HG03342 (cell line): ENCODE measurements at regions not wholly inside any gene's neighbourhood (a gene's known extent, or its start where the extent isn't known, plus 50 kb on each side); places are given as distances from the start of the nearest gene placed in this dataset.
A peak's percentile ranks its signal among the peaks of the same experiment; 100 is the strongest.

Experiments
- ATAC-seq: cut with Tn5 transposase; IDR thresholded peaks from one replicate; pipeline ENCODE4 v1.9.1; 2021; ENCODE audit warnings: mild to moderate bottlenecking, moderate library complexity; ENCODE audit not compliant: unreplicated experiment

DNA sequence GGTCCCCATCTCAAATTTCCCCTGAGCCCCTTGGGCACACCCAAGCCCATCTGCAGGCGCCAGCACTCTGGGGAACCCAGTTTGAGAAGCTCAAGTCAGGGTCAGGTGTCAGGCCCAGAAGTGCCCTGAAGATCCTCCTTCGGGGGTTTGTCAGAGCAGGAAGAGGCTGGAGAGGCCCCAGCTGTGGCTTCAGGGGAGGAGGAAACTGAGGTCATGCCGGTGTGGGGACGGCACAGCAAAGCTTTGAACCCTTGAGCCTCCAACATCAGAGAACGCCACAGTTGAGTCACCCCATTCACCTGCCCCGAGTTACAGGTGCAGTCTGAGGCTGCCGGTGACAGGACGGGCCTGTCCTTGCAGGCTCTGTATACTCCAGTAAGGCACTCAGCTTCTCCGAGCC lies 140.2 kb upstream of the CIBAR2 start:
- ATAC-seq: no peak

DNA sequence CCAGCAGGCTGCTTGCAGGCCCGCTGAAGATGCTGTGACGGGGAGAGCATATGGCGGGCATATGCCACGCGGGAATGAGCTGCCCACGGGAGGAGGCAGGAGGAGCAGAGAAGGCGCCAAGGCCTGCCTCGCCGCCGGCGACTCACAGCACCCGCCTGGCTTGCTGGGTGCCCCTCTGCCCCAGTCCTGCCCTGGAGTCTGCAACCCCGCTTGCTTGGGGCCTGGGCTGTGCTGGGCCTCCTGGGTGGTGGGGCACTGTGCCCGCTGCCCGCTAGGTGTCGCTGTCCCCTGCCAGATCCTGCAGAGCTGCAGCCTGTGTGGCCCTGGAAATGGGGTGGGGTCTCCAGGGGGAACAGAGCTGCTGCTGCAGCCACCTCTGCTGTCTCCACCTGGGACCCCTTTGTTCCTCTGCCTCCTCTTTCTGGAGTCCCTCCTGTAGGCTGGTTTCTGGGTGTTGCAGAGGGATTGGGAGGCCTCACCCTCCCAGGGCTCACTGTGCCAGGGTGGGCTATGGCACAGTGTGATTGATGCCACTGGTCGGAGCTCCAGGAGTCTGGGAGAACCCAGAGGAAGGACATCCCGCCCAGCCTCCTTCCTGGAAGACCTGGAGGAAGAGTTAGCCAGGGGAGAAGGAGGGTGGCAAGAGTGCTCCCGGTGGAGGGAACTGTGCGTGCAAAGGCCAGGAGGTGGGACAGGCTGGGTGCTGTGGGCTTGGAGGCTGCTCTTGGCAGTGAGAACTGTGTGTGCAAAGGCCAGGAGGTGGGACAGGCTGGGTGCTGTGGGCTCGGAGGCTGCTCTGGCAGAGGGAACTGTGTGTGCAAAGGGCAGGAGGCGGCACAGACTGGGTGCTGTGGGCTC lies 141.0 kb upstream of the CIBAR2 start:
- peak; percentile 66 for ATAC-seq

DNA sequence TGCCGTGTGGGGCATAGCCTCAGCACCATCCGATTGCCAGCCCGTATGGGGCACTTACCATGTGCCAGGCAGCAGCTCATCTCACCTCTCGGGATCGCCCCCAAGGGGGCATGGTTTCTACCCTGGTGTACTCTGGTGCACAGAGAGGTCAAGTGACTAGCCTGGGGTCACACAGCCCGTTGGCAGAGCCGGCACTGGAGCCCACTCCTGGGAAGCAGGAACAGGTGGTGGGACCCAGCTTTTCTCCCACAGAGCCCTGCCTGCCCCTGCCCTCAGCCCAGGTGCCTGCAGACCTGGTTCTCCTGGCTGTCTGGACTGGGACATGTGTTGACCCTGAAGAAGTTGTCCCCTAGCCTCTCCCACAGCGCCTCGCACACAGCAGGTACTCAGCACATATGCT lies 141.8 kb upstream of the CIBAR2 start:
- no peak for ATAC-seq

DNA sequence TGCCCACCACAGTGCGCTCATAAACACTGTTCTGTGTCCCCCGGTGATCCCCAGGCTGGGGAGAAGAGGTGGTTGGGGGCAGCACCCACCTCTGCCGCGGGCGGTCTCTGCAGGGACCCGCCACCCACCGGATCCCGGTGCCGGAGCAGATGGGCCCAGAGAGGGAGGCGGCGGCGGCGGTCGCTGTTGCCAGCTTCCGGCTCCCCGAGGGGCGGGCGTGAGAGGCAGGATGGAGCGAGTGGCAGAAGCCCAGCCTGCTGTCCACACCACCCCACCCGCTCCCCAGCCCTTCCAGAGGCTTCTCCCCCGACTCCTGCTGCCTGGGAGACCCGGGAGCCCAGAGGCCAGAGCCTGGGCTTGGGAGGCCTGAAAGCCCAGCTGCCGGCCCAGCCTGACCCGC lies 142.6 kb upstream of the CIBAR2 start:
- ATAC-seq: no peak

DNA sequence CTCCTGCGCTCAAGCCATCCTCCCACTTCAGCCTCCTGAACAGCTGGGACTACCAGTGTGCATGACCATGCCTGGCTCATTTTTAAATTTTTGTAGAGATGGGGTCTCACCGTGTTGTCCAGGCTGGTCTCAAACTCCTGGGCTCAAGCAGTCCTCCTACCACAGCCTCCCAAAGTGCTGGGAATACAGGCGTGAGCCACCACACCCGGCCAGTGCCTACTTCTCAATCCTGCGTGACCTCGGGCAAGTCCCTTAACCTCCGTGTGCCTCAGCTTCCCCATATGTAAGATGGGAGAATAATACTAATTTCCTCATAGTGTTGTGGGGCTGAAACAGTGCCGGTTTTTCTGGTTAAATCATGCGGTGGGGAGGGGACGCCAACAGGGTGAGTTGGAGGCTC lies 143.5 kb upstream of the CIBAR2 start:
- no peak for ATAC-seq

DNA sequence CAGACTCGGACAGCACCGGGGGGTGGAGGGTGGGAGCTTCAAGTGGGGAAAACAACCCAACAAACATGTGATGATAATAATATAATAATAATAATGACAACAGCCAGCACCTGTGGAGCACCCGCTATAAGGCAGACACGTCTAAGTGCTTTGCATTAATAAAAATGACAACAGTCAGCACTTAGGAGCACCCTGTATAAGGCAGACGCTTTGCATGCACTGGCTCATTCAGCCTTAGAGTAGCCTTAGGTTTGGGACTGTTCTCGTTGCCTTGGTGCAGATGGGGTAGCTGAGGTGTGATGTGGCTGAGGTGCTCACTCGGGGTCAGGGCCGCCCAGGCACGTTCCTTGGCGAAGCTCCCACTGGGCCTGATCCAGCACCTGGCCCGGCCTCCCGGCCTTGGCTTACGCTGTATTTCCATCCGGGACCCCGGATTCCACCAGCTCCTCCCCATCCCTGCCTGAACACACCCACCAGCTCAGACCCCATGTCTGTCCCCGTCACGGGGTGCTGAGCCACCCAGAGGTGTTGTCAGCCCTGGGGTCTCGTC lies 144.0 kb upstream of the CIBAR2 start:
- ATAC-seq: no peak

DNA sequence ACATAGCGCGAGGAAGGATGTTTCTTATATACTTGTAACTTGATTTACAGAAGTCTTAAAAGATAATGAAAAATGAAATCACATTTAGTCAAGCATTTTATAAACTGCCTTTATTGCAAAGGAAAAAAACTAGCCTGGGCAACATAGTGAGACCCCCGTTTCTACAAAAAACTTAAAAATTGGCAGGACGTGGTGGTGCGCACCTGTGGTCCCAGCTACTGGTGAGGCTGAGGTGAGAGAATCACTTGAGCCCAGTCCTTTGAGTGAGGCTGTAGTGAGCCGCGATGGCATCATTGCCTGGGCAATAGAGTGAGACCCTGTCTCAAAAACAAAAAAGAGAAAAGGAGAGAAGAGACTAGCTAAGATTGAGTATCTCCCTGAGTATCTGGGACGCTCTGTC lies 145.2 kb upstream of the CIBAR2 start:
- no peak for ATAC-seq

DNA sequence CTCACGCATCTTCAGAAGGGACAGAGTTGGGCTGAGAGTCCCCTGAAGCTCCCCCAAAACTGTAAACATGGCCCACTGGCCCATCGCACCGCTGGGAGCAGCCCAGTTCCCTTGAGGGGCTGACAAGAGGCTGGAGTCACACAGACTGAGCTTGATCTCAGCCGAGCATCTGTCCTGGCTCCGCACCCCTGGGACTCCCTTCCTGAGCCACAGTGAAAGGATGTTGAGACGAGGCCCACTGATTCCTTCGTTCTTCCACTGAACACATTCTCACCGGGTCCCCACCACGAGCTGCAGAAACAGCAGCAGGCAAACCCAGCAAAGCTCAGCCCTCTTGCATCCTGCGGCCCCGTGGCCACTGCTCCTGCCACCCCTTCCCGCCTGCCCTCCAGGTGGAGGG lies 145.9 kb upstream of the CIBAR2 start:
- ATAC-seq: no peak

DNA sequence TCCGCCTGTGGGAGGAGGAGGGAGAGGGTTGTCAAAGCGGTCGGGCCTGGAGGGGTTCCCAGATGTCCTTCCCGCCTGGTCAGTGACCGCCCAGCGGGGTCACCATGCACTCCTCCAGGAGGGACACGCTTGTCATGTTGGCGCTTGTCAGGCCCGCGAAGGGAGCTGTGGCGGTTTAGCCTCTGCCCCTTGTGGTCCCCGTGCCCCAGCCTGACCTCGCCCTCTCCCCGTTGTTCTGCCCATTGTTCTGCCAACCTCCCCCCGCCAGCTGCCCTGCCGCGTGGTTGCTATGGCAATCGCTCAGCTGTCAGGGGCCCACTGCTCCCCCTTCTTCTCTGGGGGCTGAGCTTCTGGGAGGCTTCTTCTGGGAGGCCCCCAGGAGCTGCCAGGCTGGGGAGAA lies 146.4 kb upstream of the CIBAR2 start:
- ATAC-seq: no peak

DNA sequence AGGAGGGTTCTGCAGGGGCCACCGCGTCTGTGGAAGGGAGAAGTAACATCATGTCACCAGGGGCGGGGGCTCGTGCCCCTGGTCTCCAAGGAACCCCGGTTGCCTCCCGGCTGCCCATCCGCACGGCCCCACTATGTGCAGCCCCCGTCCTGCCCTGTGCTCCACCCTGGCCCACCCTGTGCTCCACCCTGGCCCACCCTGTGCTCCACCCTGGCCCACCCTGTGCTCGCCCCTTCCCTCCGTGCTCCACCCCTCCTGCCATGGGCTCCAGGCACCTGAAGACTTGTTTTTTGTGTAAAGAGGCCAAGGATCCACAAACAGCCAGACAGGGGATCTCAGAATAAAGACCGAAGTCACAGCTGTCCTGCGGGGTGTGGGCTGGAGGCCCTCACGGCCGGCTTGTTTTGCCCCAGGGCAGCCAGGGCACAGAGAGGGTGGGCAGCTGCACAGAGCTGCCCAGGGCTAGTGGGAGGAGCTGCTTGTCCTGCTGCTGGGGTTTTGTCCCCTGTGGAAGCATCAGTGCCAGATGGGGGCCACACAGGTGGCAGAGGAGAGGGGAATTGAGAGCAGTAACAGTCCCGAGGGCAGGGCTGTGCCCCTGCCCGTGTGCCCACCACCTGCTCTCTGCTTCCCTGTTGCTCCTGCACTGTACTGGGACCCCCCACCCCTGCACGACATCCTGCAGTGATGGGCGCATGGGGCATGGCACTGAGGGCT lies 147.0 kb upstream of the CIBAR2 start:
- ATAC-seq: no peak

DNA sequence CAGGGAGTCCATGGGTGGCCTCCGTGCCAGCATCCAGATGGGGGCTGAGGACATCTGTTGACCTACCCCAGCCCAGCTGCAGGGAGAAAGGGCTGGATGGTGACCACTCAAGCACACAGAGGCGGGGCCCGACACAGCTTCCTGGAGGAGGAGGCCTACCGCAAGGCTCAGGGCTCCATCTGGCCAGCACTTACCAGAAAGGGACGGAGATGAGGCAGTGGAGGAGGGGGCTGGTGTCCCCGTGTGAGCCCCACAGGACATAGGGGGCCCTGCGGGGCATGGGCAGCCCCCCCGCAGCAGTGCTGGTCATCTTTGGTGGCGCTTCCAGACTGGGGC lies 147.5 kb upstream of the CIBAR2 start:
- no peak for ATAC-seq

DNA sequence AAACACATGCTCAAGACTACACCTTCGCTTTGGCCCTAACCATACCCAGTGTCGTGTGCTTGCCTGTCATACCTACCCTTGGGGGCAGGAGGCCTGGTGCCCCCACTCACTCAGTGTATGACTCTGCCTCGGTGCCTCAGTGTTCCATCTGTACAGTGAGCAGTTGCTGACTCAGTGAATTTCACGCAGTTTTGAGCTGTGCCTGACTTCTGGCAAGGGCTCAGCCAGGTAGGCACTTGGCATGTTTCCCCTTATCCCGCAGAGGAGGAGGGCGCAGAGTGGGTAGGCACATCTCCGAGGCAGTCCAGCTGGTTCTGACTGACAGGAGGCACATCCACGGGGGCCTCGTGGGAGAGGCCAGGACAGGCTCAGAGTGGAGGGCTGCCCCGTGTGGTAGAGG lies 148.9 kb upstream of the CIBAR2 start:
- no peak for ATAC-seq

DNA sequence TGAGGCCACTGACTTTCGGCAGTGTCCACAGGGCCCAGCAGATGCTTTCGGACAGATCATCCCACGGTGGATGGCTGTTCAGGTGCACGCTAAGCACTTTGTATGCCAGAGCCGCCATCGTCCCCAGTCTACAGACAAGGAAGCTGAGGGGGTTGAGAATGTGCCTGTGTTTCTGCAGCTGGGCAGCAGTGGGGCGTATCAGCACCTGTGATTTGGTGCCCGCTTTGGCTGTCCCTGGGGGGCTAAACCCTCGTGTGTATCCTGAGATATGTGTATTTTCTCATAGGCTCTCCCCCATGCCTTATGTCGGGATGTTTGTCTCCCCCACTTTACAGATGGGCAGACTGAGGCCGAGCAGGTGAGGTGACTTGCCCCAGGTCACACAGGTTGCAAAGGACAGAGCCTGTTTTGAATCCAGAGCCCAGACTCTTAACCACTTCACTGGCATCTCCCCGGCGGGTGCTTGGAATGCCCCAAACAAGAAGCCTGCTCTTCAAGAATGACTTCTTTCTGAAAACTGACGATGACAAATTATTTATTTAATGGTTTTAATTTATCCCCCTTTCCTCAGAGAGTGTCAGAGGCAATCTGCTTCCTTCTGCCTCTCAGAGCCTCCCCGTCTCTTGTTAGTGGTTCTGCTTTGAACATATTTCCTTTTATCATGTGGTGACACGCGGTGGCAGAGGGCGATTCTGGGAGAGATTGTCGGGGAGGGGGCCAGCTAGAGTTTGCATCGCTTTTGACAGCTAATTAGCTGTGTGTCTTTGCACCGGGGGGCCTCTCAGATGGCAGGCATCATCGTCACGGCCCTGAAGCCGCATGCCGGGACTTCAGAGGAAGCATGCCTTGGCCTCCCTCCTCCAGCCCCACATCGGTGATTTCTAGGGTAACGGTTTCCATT lies 149.6 kb upstream of the CIBAR2 start:
- no peak for ATAC-seq

DNA sequence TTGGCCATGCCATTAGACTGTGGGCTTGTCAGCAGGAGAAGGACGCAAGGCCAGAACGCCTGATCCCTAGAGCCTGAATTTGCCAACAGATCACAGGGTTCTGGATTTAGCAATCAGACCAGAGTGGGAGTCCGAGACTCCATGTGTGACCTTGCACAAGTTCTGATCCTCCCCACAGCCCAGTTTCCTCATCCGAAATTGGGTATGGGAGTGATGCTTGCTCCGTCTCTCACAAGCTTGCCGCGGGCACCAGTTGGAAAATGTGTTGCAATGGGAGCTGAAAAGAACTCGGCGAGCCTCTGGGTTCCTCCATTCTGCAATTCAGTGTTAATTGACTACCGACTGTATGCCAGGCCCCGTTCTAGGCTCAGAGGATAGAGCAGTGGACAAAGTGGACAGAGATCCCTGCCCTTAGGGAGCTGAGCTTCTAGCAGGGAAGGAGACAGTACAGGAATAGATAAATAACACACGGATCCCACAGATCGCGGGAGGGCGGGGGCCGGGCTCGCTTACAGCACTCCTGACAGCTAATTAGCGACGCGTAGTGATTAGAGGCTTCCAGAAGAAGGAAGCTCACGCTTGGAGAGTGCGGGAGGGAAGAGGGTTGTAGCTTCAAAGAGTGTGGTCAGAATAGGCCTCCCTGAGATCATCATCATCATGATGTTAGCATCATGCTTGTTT lies 150.4 kb upstream of the CIBAR2 start:
- ATAC-seq: no peak

DNA sequence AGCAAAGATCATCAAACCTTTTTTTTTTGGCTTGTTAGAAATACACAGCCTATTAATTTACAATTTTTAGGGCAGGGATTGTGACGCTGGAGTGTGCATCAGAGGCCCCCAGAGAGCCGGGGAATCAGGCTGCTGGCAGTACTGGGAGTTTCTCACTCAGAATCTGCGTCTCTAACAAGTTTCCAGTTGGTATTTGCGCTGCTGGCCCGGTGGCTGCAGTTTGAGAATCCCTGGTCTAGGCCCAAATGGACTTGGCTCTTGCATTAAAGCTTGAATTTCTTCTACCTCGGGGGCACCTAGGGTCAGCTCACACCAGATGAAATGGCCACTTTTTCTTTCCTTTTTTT lies 150.9 kb upstream of the CIBAR2 start:
- no peak for ATAC-seq

DNA sequence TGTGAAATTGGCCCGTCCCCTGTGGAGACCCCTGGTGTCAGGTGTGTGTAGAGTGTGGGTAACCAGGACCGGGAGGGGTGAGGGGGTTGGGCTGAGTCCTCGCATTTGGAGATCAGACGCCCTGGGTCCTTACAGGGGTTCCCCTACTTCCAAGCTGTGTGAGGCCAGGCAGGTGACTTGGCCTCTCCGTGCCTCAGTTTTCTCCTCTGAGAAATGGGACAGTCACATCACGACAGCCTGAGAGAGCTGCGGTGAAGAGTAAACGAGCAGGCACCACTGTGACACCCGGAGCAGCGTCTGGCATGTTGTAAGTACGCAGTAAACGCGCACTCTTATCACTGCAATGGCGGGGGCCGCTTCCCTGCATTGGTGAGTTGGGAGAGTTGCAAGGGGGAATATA lies 152.5 kb upstream of the CIBAR2 start:
- ATAC-seq: no peak

DNA sequence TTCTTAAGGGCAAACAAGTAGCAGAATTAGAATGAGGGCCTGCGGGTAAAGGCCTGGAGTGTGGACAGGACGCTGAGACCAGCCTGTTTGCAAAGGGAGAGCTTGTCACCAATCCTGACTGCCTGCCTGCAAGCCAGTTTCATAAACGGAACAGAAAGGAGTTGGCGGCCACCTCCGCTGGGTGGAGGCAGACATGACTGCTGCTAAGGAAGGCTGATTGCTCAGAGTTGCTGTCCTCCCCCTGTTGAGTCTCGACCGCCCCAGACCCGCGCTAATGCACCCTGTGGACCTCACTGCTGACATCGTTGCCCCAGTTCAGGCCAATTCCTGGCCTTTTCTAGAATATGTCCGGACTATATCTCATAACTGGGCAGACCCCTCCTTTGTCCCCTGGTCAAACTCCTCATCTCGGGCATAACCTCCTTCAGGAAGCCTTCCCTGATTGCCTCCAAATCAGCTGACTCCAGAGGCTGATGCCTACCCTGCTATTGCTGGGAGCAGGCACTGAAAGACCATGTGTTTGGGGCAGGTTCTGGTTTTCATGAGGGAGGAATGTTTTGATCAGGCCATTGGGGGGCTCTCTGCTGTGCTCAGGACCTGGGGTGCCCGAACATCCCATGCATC lies 153.0 kb upstream of the CIBAR2 start:
- ATAC-seq: no peak

DNA sequence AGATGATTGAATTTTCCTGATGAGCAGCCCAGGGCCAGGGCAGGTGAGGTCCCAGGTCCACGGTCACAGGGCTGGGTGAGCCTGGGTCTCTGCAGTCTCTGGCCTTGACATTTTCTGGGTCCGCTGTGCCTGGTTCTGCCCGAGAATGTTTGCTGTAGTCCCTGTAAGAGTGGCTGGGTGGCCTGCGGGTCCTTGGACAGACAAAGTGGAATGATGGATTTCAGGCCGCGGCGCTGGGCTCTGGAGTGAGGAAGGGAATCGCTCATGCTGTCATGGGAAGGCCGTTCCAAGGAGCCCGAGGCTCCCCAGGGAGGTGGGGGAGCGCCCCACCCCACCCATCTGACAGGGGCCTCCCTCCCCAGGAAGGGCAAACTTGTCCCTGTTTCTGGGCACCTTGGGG lies 153.5 kb upstream of the CIBAR2 start:
- ATAC-seq: no peak

DNA sequence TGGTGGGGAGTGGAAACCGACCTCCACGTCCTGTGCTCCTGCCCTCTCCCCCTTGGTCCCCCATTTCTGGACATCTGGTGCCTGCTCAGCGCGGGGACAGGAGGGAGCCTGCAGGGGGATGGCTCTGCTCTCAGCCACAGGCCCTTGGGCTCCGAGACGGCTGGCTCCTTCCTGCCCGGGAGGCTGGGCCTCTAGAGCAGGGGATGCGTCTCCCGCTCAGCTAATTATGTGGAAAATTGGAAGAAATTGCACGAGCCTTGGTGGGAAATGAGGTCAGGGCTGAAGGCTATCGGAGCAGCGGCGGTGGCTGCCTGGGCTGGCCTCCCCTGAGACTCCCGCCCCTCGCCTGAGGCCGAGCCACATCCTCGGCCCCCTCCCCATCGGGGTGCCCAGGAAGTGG lies 154.6 kb upstream of the CIBAR2 start:
- ATAC-seq: no peak

DNA sequence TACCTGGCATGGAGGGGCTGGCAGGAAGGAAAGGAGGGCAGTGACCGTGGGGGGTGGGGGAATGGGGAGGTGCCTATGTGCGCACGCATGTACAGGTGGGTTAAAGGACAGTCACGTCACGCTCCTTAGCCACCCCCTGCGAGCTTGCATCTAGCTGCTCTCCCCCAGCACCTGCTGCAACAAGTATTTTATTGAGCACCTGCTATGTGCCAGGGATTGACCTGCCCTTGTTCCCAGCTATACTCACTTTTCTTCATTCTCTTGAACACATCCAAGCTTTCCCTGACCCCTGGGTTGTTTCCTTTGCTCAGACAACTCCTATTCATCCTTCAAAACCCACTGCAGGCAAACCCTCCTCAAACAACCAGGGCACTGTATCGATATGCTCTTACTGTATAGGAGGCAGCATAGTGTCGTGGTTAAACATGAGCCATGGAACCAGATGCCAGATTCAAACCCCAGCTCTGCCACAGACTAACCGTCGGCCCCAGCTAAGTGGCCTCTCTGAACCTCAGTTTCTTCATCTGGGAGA lies 155.2 kb upstream of the CIBAR2 start:
- no peak for ATAC-seq
